Heart left ventricle (tissue), 16 donors: ENCODE measurements at regions not wholly inside any gene's neighbourhood (a gene's known extent, or its start where the extent isn't known, plus 50 kb on each side); places are given as distances from the start of the nearest gene placed in this dataset.

Experiments
- ATAC-seq, 4 donors: fragments of 200-7000 bp; cut with Tn5 transposase; one replicate each; pipeline ENCODE4 v1.9.1; 2020 to 2022; ENCODE audit warnings: moderate library complexity in 4 of 4, mild to moderate bottlenecking in 3 of 4, moderate number of reproducible peaks in 1 of 4
- DNase-seq, 5 donors: peaks; one replicate each; pipeline ENCODE4 v3.0.0-alpha.2; 2020
- H3K27ac ChIP-seq, 12 donors: fragments of 200-600 bp; sonication (generic) in 4 of 12; one replicate each; pipeline versions ENCODE4 v1.5.0 to v1.8.0; 2016 to 2022; ENCODE audit warnings: mild to moderate bottlenecking in 2 of 12
- H3K27me3 ChIP-seq, 9 donors: fragments of 200-600 bp; sonication (generic) in 2 of 9; one replicate each; pipeline versions ENCODE4 v1.5.1 to v1.8.0; 2016 to 2022; ENCODE audit warnings: mild to moderate bottlenecking in 3 of 9
- H3K36me3 ChIP-seq, 9 donors: fragments of 200-600 bp; sonication (generic) in 2 of 9; one replicate each; pipeline versions ENCODE4 v1.5.0 to v1.8.0; 2018 to 2022; ENCODE audit warnings: mild to moderate bottlenecking in 2 of 9
- H3K4me1 ChIP-seq, 12 donors: fragments of 200-600 bp; sonication (generic) in 4 of 12; one replicate each; pipeline versions ENCODE4 v1.5.0 to v1.8.0; 2016 to 2022; ENCODE audit warnings: mild to moderate bottlenecking in 3 of 12
- H3K4me3 ChIP-seq, 12 donors: fragments of 200-600 bp; sonication (generic) in 4 of 12; one replicate each; pipeline versions ENCODE4 v1.5.0 to v1.8.0; 2017 to 2022; ENCODE audit warnings: mild to moderate bottlenecking in 9 of 12, moderate library complexity in 4 of 12
- H3K9me3 ChIP-seq, 12 donors: fragments of 200-600 bp; sonication (generic) in 4 of 12; one replicate each; pipeline versions ENCODE4 v1.5.0 to v1.8.0; 2016 to 2022; ENCODE audit warnings: mild to moderate bottlenecking in 1 of 12
- POLR2A ChIP-seq, 2 donors: fragments of 450-650 bp; IDR thresholded peaks; one replicate each; pipeline ENCODE4 v1.6.1; 2017; ENCODE audit warnings: antibody characterized with exemption in 2 of 2, mild to moderate bottlenecking in 2 of 2, moderate library complexity in 2 of 2
- WGBS, 4 donors: extraction: QIAGEN DNeasy Blood & Tissue Kit in 2 of 4; methylation state at CpG; one replicate each; pipeline versions ENCODE4 v1.1.5 to v1.1.7; 2013 to 2018; 5-methylcytosine and 5-hydroxymethylcytosine counted together
- intact Hi-C, 10 donors: fragments of 100-400 bp; cut with DNase I; formaldehyde crosslinking; loops; one replicate each; pipeline versions ENCODE4 v1.11.1 to v1.14.2; 2022
- TF ChIP-seq, protein P1 (sequence below), 12 donors: fragments of 200-600 bp; sonication (generic) in 4 of 12; IDR thresholded peaks; one replicate each; pipeline versions ENCODE4 v1.5.0 to v1.8.0; 2018 to 2022; ENCODE audit warnings: antibody characterized with exemption in 12 of 12, mild to moderate bottlenecking in 5 of 12
- donor health status: ischemic (EF 13 %, LVEDD 7.1; RV severe dilation, severe dysfunction).
- donor health status: healthy with polysubstance abuse.
- donor health status: DM: no; HTN: yes; CAD: no.
- donor health status: DM: no; HTN: no; CAD: no.
- donor health status: ischemic (EF 25% LVEDD 6.9; RV normal size, moderate dysfunction).
- donor health status: ischemic (EF 25% LVEDD 5.7; RV mildly dilated, moderate dysfunction).
- donor health status: healthy.
- donor health status: DM: yes; HTN: yes; CAD: no.
- donor health status: ischemic (EF 35%, LVEDD 5.7; RV mildly dilated, moderate dysfunction).
- donor health status: nonischemic (EF 11% LVEDD 7.7; RV severe dilation, severe dysfunction).
- donor health status: DM: yes; HTN: yes; CAD: no.
- donor health status: PGD.
- donor health status: ischemic (EF 29% LVEDD 5.4; RV normal size, mild dysfunction).
- donor health status: nonischemic (EF 23%, LVEDD 6.1; RV moderate dilation, normal function).

DNA sequence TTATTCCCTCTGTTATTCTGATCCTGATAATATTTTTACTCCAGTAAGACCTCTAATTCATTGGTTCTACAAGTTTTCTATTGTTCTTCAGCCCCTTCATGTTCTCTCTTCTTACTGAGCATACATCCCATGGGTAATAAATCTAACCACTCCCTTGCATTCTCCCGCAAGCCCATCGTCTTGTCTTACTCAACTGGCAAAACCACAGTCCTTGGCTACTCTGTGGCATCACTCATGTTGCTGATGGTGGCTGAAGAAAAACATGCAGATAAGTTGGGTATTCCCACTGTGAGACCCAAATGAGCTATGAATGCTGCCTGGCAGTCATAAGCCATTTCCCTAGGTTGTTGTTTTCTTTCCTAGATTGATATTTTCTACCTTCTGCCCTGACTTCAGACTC lies 402.2 kb upstream of the AADAT start:
- no peaks in the 10 kb centered on the region for H3K27me3 ChIP-seq
- H3K4me3 ChIP-seq: no peak overlapping the region
- H3K27ac ChIP-seq: no peak overlapping the region
- peaks cover 0 to 9% (median 0%) of the 10 kb centered on the region in 12 donors for H3K9me3 ChIP-seq
- H3K4me1 ChIP-seq: no peaks in the 10 kb centered on the region
- no peaks in the 10 kb centered on the region for H3K36me3 ChIP-seq
- TF ChIP-seq, protein P1, sequence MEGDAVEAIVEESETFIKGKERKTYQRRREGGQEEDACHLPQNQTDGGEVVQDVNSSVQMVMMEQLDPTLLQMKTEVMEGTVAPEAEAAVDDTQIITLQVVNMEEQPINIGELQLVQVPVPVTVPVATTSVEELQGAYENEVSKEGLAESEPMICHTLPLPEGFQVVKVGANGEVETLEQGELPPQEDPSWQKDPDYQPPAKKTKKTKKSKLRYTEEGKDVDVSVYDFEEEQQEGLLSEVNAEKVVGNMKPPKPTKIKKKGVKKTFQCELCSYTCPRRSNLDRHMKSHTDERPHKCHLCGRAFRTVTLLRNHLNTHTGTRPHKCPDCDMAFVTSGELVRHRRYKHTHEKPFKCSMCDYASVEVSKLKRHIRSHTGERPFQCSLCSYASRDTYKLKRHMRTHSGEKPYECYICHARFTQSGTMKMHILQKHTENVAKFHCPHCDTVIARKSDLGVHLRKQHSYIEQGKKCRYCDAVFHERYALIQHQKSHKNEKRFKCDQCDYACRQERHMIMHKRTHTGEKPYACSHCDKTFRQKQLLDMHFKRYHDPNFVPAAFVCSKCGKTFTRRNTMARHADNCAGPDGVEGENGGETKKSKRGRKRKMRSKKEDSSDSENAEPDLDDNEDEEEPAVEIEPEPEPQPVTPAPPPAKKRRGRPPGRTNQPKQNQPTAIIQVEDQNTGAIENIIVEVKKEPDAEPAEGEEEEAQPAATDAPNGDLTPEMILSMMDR (IDR thresholded peaks at IDR 0.05): no peak
- TF ChIP-seq POLR2A (IDR thresholded peaks at IDR 0.05): no peak
- intact Hi-C loops: no loop called here
- DNase-seq: no peak
- no peak for ATAC-seq
- 69 to 95% (median 71%) methylated on average over 2 of the region's 2 CpGs for WGBS, 4 donors

DNA sequence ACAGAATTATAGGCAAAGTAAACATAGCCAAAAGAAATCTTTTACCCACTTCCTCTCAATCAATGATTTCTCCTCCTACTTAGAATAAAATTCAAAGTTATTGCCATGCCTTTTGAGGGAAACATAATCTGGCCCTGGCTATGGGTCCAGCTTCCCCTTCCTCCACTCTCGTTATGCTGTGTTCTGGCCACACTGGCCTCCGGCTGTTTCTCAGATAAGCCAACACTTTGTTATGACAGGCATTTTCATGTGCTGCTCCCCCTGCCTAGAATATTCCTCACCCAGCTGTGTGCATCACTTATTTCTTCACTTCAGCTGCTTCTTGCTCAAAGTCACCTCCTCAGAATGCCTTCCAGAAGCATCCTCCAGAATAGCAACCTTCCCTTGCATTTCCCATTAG lies 386.6 kb upstream of the AADAT start:
- intact Hi-C loops: no loop called here
- TF ChIP-seq, protein P1 (IDR thresholded peaks at IDR 0.05): no peak
- TF ChIP-seq POLR2A (IDR thresholded peaks at IDR 0.05): no peak
- ATAC-seq: no peak
- Histone ChIP-seq H3K4me3 (no peak overlapping the region), H3K9me3 (peaks cover 0 to 2% (median 0%) of the 10 kb centered on the region in 12 donors), H3K27me3 (no peaks in the 10 kb centered on the region), H3K4me1 (no peaks in the 10 kb centered on the region), H3K36me3 (no peaks in the 10 kb centered on the region), H3K27ac (no peak overlapping the region)
- no peak for DNase-seq
- WGBS, 4 donors: 10 to 20% (median 14%) methylated on average over 2 of the region's 2 CpGs

- intact Hi-C loops: no loop called here
- H3K9me3 ChIP-seq: peaks cover 0 to 10% (median 0%) of the 10 kb centered on the region in 12 donors
- no peak overlapping the region for H3K4me3 ChIP-seq
- TF ChIP-seq, protein P1 (IDR thresholded peaks at IDR 0.05): no peak
- no peak for TF ChIP-seq POLR2A (IDR thresholded peaks at IDR 0.05)
- H3K4me1 ChIP-seq: no peaks in the 10 kb centered on the region
- H3K27me3 ChIP-seq: no peaks in the 10 kb centered on the region
- H3K36me3 ChIP-seq: no peaks in the 10 kb centered on the region
- WGBS, 4 donors: 13 to 47% (median 33%) methylated on average over 1 to 5 of the region's 5 CpGs
- ATAC-seq (no peak), DNase-seq (no peak)
- H3K27ac ChIP-seq: no peak overlapping the region
These were observed 375.7 kb upstream of the AADAT start for GRCh38 chr4:170465429-170465828.

- no peaks in the 10 kb centered on the region for H3K27me3 ChIP-seq
- 86 to 98% (median 92%) methylated on average over 5 of the region's 5 CpGs for WGBS, 4 donors
These were observed 374.9 kb upstream of the AADAT start for GRCh38 chr4:170464614-170465197.

More at GRCh38 chr4:170464614-170465197, 374.9 kb upstream of the AADAT start:
- Histone ChIP-seq H3K9me3 (peaks cover 0 to 10% (median 0%) of the 10 kb centered on the region in 12 donors), H3K27ac (no peak overlapping the region), H3K36me3 (no peaks in the 10 kb centered on the region), H3K4me3 (no peak overlapping the region), H3K4me1 (no peaks in the 10 kb centered on the region)
- ATAC-seq (no peak), DNase-seq (no peak)
- intact Hi-C loops: no loop called here
- TF ChIP-seq, protein P1 (IDR thresholded peaks at IDR 0.05): no peak
- TF ChIP-seq POLR2A (IDR thresholded peaks at IDR 0.05): no peak
